Tibial artery (tissue), 4 donors: ENCODE measurements at regions not wholly inside any gene's neighbourhood (a gene's known extent, or its start where the extent isn't known, plus 50 kb on each side); places are given as distances from the start of the nearest gene placed in this dataset.
A peak's percentile ranks its signal among the peaks of the same experiment; 100 is the strongest.

Experiments
- DNase-seq, 2 donors: peaks; one replicate each; pipeline ENCODE4 v3.0.0-alpha.2; 2019
- H3K27ac ChIP-seq, 2 donors: fragments of 200-600 bp; sonication (generic) in 1 of 2; 1 replicate in 1 of 2; 2 replicates in 1 of 2; pipeline ENCODE4 v1.5.1; 2018 to 2019; ENCODE audit warnings: mild to moderate bottlenecking in 1 of 2
- H3K27me3 ChIP-seq, 2 donors: fragments of 200-600 bp; sonication (generic) in 1 of 2; one replicate each; pipeline versions ENCODE4 v1.5.1 to v1.6.0; 2016 to 2019
- H3K36me3 ChIP-seq, 3 donors: fragments of 200-600 bp; sonication (generic) in 2 of 3; one replicate each; pipeline ENCODE4 v1.5.1; 2016 to 2019; ENCODE audit warnings: mild to moderate bottlenecking in 2 of 3
- H3K4me1 ChIP-seq, 4 donors: fragments of 200-600 bp; sonication (generic) in 2 of 4; 1 replicate in 3 of 4; 2 replicates in 1 of 4; pipeline ENCODE4 v1.5.1; 2016 to 2019
- H3K4me3 ChIP-seq, 2 donors: fragments of 200-600 bp; sonication (generic) in 1 of 2; 1 replicate in 1 of 2; 2 replicates in 1 of 2; pipeline ENCODE4 v1.5.1; 2018 to 2019; ENCODE audit warnings: mild to moderate bottlenecking in 2 of 2
- H3K9me3 ChIP-seq, 3 donors: fragments of 200-600 bp; sonication (generic) in 1 of 3; one replicate each; pipeline ENCODE4 v1.5.1; 2016 to 2019
- CTCF ChIP-seq, 2 experiments: fragments of 200-600 bp in 1 of 2; fragments of 450-650 bp in 1 of 2; IDR thresholded peaks; one replicate each; pipeline ENCODE4 v1.5.1; 2017 to 2019; ENCODE audit warnings: antibody characterized with exemption in 2 of 2, mild to moderate bottlenecking in 1 of 2, moderate library complexity in 1 of 2
- intact Hi-C: fragments of 100-400 bp; cut with DNase I; formaldehyde crosslinking; loops from one replicate; pipeline ENCODE4 v1.15.0; 2023; ENCODE audit warnings: low total_unique reads

GRCh38 chr10:84607044-84607443, 278.7 kb downstream of the CCSER2 start:
- no peak for TF ChIP-seq CTCF (IDR thresholded peaks at IDR 0.05)
- intact Hi-C loops = no loop called here
- DNase-seq = peak in 1 of 2 donors; percentile 13

GRCh38 chr10:84607523-84607922, 279.1 kb downstream of the CCSER2 start:
- no peaks in the 10 kb centered on the region for H3K4me1 ChIP-seq
- TF ChIP-seq CTCF (IDR thresholded peaks at IDR 0.05) = no peak
- no peaks in the 10 kb centered on the region for H3K9me3 ChIP-seq
- no peak overlapping the region for H3K4me3 ChIP-seq
- no peak overlapping the region for H3K27ac ChIP-seq
- H3K36me3 ChIP-seq = no peaks in the 10 kb centered on the region
- intact Hi-C loops = no loop called here
- H3K27me3 ChIP-seq = no peaks in the 10 kb centered on the region
- peak in 1 of 2 donors; percentile 48 for DNase-seq

More at GRCh38 chr10:84607044-84607443, 278.7 kb downstream of the CCSER2 start:
- Histone ChIP-seq H3K27ac (no peak overlapping the region), H3K4me3 (no peak overlapping the region), H3K4me1 (no peaks in the 10 kb centered on the region), H3K27me3 (no peaks in the 10 kb centered on the region), H3K36me3 (no peaks in the 10 kb centered on the region), H3K9me3 (no peaks in the 10 kb centered on the region)

- Histone ChIP-seq H3K27me3 (no peaks in the 10 kb centered on the region), H3K27ac (no peak overlapping the region), H3K9me3 (no peaks in the 10 kb centered on the region), H3K4me1 (no peaks in the 10 kb centered on the region), H3K36me3 (no peaks in the 10 kb centered on the region), H3K4me3 (no peak overlapping the region)
- DNase-seq = no peak
- intact Hi-C loops = no loop called here
- TF ChIP-seq CTCF (IDR thresholded peaks at IDR 0.05) = no peak
These were observed 279.7 kb downstream of the CCSER2 start for GRCh38 chr10:84608126-84608525.

- no peaks in the 10 kb centered on the region for H3K36me3 ChIP-seq
- intact Hi-C loops = no loop called here
- H3K4me3 ChIP-seq = no peak overlapping the region
- H3K9me3 ChIP-seq = no peaks in the 10 kb centered on the region
- H3K4me1 ChIP-seq = no peaks in the 10 kb centered on the region
- no peak for TF ChIP-seq CTCF (IDR thresholded peaks at IDR 0.05)
- peaks cover 0 to 6% of the 10 kb centered on the region in 2 donors for H3K27me3 ChIP-seq
- H3K27ac ChIP-seq = no peak overlapping the region
- no peak for DNase-seq
These were observed 285.1 kb downstream of the CCSER2 start for GRCh38 chr10:84613336-84614021.

GRCh38 chr10:84626397-84627087, 298.2 kb downstream of the CCSER2 start:
- Histone ChIP-seq H3K4me3 (no peak overlapping the region), H3K27ac (no peak overlapping the region), H3K9me3 (no peaks in the 10 kb centered on the region), H3K4me1 (no peaks in the 10 kb centered on the region), H3K27me3 (no peaks in the 10 kb centered on the region), H3K36me3 (no peaks in the 10 kb centered on the region)
- intact Hi-C loops = no loop called here
- TF ChIP-seq CTCF (IDR thresholded peaks at IDR 0.05) = no peak
- no peak for DNase-seq
